ENCODE measurements at regions not wholly inside any gene's neighbourhood (a gene's known extent, or its start where the extent isn't known, plus 50 kb on each side); places are given as distances from the start of the nearest gene placed in this dataset.

GRCh38 chr1:78411707-78412106 is 79.1 kb upstream of the PTGFR start:
- DNase-seq (ENCODE audit: low spot score): no peak
- TF ChIP-seq, protein P1, sequence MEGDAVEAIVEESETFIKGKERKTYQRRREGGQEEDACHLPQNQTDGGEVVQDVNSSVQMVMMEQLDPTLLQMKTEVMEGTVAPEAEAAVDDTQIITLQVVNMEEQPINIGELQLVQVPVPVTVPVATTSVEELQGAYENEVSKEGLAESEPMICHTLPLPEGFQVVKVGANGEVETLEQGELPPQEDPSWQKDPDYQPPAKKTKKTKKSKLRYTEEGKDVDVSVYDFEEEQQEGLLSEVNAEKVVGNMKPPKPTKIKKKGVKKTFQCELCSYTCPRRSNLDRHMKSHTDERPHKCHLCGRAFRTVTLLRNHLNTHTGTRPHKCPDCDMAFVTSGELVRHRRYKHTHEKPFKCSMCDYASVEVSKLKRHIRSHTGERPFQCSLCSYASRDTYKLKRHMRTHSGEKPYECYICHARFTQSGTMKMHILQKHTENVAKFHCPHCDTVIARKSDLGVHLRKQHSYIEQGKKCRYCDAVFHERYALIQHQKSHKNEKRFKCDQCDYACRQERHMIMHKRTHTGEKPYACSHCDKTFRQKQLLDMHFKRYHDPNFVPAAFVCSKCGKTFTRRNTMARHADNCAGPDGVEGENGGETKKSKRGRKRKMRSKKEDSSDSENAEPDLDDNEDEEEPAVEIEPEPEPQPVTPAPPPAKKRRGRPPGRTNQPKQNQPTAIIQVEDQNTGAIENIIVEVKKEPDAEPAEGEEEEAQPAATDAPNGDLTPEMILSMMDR (IDR thresholded peaks at IDR 0.05; ENCODE audit: extremely low read depth, missing control alignments): no peak

DNA sequence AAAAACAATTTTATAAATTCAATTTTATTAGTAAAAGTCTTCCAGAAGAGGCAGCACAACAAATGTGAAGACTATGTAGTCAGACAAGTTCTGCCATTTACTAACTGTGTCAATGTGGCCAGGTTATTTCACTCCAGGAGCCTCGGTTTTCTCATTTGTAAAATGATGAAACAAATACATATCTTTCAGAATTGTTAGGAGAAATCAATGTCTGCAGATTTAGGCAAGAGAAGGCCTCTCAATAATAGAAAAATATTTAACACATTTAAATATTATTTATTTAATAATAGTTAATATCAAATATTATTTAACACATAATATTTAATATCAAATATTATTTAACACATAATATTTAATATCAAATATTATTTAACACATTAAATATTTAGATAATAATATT is 75.6 kb upstream of the PTGFR start:
- no peak for DNase-seq (ENCODE audit: low spot score)
- TF ChIP-seq, protein P1 (IDR thresholded peaks at IDR 0.05; ENCODE audit: extremely low read depth, missing control alignments): no peak

DNA sequence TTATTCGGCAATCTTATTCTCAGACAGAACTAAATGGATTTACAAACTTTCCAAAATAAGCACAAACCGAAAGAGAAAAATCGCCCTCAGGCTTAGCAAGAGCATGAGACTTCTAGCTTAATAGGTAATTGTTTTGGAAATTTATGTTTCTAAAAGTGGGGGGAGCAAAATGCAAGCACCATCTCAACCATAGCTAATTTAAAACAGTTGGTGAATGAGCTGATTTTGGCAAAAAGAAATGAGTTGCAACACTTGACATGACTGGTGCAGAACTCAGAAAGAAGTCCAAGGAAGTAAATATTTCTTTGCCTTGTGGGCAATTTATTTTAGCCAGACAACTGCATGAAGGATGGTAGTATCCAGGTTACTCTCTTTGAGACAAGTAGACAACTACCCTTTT is 71.5 kb upstream of the PTGFR start:
- TF ChIP-seq, protein P1 (IDR thresholded peaks at IDR 0.05; ENCODE audit: extremely low read depth, missing control alignments): no peak
- no peak for DNase-seq (ENCODE audit: low spot score)

GRCh38 chr1:78420181-78420580 is 70.6 kb upstream of the PTGFR start:
- TF ChIP-seq, protein P1 (IDR thresholded peaks at IDR 0.05; ENCODE audit: extremely low read depth, missing control alignments): no peak
- no peak for DNase-seq (ENCODE audit: low spot score)

GRCh38 chr1:78420688-78421087 is 70.1 kb upstream of the PTGFR start:
- DNase-seq (ENCODE audit: low spot score): no peak
- TF ChIP-seq, protein P1 (IDR thresholded peaks at IDR 0.05; ENCODE audit: extremely low read depth, missing control alignments): no peak

- DNase-seq (ENCODE audit: low spot score): no peak
- TF ChIP-seq, protein P1 (IDR thresholded peaks at IDR 0.05; ENCODE audit: extremely low read depth, missing control alignments): no peak
These were observed 66.1 kb upstream of the PTGFR start for GRCh38 chr1:78424720-78425119.

GRCh38 chr1:78426408-78426807 is 64.4 kb upstream of the PTGFR start:
- TF ChIP-seq, protein P1 (IDR thresholded peaks at IDR 0.05; ENCODE audit: extremely low read depth, missing control alignments): no peak
- no peak for DNase-seq (ENCODE audit: low spot score)
